WI38 (cell line): ENCODE measurements at regions not wholly inside any gene's neighbourhood (a gene's known extent, or its start where the extent isn't known, plus 50 kb on each side); places are given as distances from the start of the nearest gene placed in this dataset.

Source experiments
- H3K4me3 ChIP-seq: 2 replicates; pipeline ENCODE4 v1.5.1; 2011; ENCODE audit warnings: low read depth, mild to moderate bottlenecking, control low read depth, low read length
- CTCF ChIP-seq: IDR thresholded peaks from 2 replicates; pipeline ENCODE4 v1.5.1; 2012; ENCODE audit warnings: low read depth, mild to moderate bottlenecking, control low read depth, low read length

- no peak overlapping the region for H3K4me3 ChIP-seq
- no peak for TF ChIP-seq CTCF
Observed at GRCh38 chr4:128573781-128574508, 235.6 kb upstream of the JADE1 start.

- TF ChIP-seq CTCF = no peak
Observed at GRCh38 chr4:128572778-128573241, 236.7 kb upstream of the JADE1 start.

GRCh38 chr4:128571747-128572146 is 237.8 kb upstream of the JADE1 start:
- no peak overlapping the region for H3K4me3 ChIP-seq

More at GRCh38 chr4:128572778-128573241, 236.7 kb upstream of the JADE1 start:
- H3K4me3 ChIP-seq = no peak overlapping the region

GRCh38 chr4:128570387-128570975 is 239.0 kb upstream of the JADE1 start:
- no peak for TF ChIP-seq CTCF
- no peak overlapping the region for H3K4me3 ChIP-seq

More at GRCh38 chr4:128571747-128572146, 237.8 kb upstream of the JADE1 start:
- no peak for TF ChIP-seq CTCF

- H3K4me3 ChIP-seq = no peak overlapping the region
- no peak for TF ChIP-seq CTCF
Observed at GRCh38 chr4:128566693-128567092, 242.8 kb upstream of the JADE1 start.

GRCh38 chr4:128565565-128566186 is 243.8 kb upstream of the JADE1 start:
- TF ChIP-seq CTCF = peak; percentile 21; the same call in 1 of the 2 replicates
- H3K4me3 ChIP-seq = no peak overlapping the region

- no peak for TF ChIP-seq CTCF
- no peak overlapping the region for H3K4me3 ChIP-seq
Observed at GRCh38 chr4:128565054-128565453, 244.4 kb upstream of the JADE1 start.
